ENCODE measurements at regions not wholly inside any gene's neighbourhood (a gene's known extent, or its start where the extent isn't known, plus 50 kb on each side); places are given as distances from the start of the nearest gene placed in this dataset.
A peak's percentile ranks its signal among the peaks of the same experiment; 100 is the strongest.

- H3F3A ChIP-seq (ENCODE audit: insufficient read depth, low read depth), result no peaks in the 10 kb centered on the region
- H3K79me2 ChIP-seq (ENCODE audit: low read depth), result no peaks in the 10 kb centered on the region
- POLR2A ChIA-PET (ENCODE audit: unreplicated experiment), result no interaction called here
- H3K27me3 ChIP-seq (ENCODE audit: insufficient read depth, low read depth), result no peaks in the 10 kb centered on the region
- intact Hi-C loops (cut with micrococcal nuclease; ENCODE audit: unreplicated experiment), result no loop called here
- no TSS peak for BruUV-seq (replicated peaks)
- DNase-seq, result no peak
- CTCF ChIA-PET, result no interaction called here
- H4K20me1 ChIP-seq (ENCODE audit: insufficient read depth), result no peaks in the 10 kb centered on the region
- no peak overlapping the region for H3K27ac ChIP-seq
- peaks cover 5% of the 10 kb centered on the region; the same call in 1 of the 2 replicates for H3K9me2 ChIP-seq (ENCODE audit: insufficient read depth)
- peaks cover 18% of the 10 kb centered on the region for H3K4me1 ChIP-seq (replicated peaks; ENCODE audit: insufficient read depth)
- peak overlapping the region; percentile 30; the same call in 1 of the 2 replicates for H2AFZ ChIP-seq
- H3K36me3 ChIP-seq (ENCODE audit: low read depth), result no peaks in the 10 kb centered on the region
- H3K4me2 ChIP-seq, result no peak overlapping the region
- no peak for TF ChIP-seq CTCF (conservative IDR thresholded peaks at IDR 0.05)
- no peak for TF ChIP-seq EZH2 (IDR thresholded peaks at IDR 0.05; ENCODE audit: low read depth)
- H3K4me3 ChIP-seq, result no peak overlapping the region
- no peaks in the 10 kb centered on the region; the same call in 1 of the 2 replicates for H3K9me3 ChIP-seq (ENCODE audit: insufficient read depth, low read depth)
Measured at GRCh38 chr6:140202964-140203515, 828.6 kb upstream of the CITED2 start.

GRCh38 chr6:140201787-140202458 is 827.5 kb upstream of the CITED2 start:
- CTCF ChIA-PET, result no interaction called here
- POLR2A ChIA-PET (ENCODE audit: unreplicated experiment), result no interaction called here
- Histone ChIP-seq H4K20me1 (ENCODE audit: insufficient read depth) (no peaks in the 10 kb centered on the region), H3K27me3 (ENCODE audit: insufficient read depth, low read depth) (no peaks in the 10 kb centered on the region), H3K79me2 (ENCODE audit: low read depth) (no peaks in the 10 kb centered on the region), H3K4me1 (replicated peaks; ENCODE audit: insufficient read depth) (peaks cover 18% of the 10 kb centered on the region), H2AFZ (no peak overlapping the region), H3K4me3 (no peak overlapping the region), H3K9me2 (ENCODE audit: insufficient read depth) (peaks cover 1% of the 10 kb centered on the region; the same call in 1 of the 2 replicates), H3K9me3 (ENCODE audit: insufficient read depth, low read depth) (no peaks in the 10 kb centered on the region; the same call in 1 of the 2 replicates), H3K36me3 (ENCODE audit: low read depth) (no peaks in the 10 kb centered on the region), H3K4me2 (no peak overlapping the region), H3F3A (ENCODE audit: insufficient read depth, low read depth) (no peaks in the 10 kb centered on the region), H3K27ac (no peak overlapping the region)
- DNase-seq, result no peak
- BruUV-seq (replicated peaks), result no TSS peak
- TF ChIP-seq CTCF (conservative IDR thresholded peaks at IDR 0.05) (no peak), EZH2 (IDR thresholded peaks at IDR 0.05; ENCODE audit: low read depth) (no peak)
- intact Hi-C loops (cut with micrococcal nuclease; ENCODE audit: unreplicated experiment), result no loop called here

- DNase-seq, result no peak
- Histone ChIP-seq H3K27ac (no peak overlapping the region), H3K9me2 (ENCODE audit: insufficient read depth) (no peaks in the 10 kb centered on the region), H3K4me3 (no peak overlapping the region), H4K20me1 (ENCODE audit: insufficient read depth) (no peaks in the 10 kb centered on the region), H3K9me3 (ENCODE audit: insufficient read depth, low read depth) (peaks cover 4% of the 10 kb centered on the region; the same call in 1 of the 2 replicates), H3K27me3 (ENCODE audit: insufficient read depth, low read depth) (no peaks in the 10 kb centered on the region), H2AFZ (no peak overlapping the region), H3K79me2 (ENCODE audit: low read depth) (no peaks in the 10 kb centered on the region), H3K36me3 (ENCODE audit: low read depth) (no peaks in the 10 kb centered on the region), H3F3A (ENCODE audit: insufficient read depth, low read depth) (no peaks in the 10 kb centered on the region), H3K4me1 (replicated peaks; ENCODE audit: insufficient read depth) (no peaks in the 10 kb centered on the region), H3K4me2 (no peak overlapping the region)
- ChIA-PET POLR2A (ENCODE audit: unreplicated experiment) (no interaction called here), CTCF (no interaction called here)
- no TSS peak for BruUV-seq (replicated peaks)
- intact Hi-C loops (cut with micrococcal nuclease; ENCODE audit: unreplicated experiment), result no loop called here
- no peak for TF ChIP-seq CTCF (conservative IDR thresholded peaks at IDR 0.05)
- no peak for TF ChIP-seq EZH2 (IDR thresholded peaks at IDR 0.05; ENCODE audit: low read depth)
Measured at GRCh38 chr6:140193269-140193668, 818.8 kb upstream of the CITED2 start.

All from PC-9 (cell line).